NCI-H2196 (cell line): ENCODE measurements at regions not wholly inside any gene's neighbourhood (a gene's known extent, or its start where the extent isn't known, plus 50 kb on each side); places are given as distances from the start of the nearest gene placed in this dataset.
"Not testable (repeated sequence)": the region's sequence is repeated elsewhere in the genome, so short reads cannot be mapped to it uniquely, and the experiment has no call there.

Experiments
- DNase-seq: peaks from one replicate; lab custom pipeline; 2025; ENCODE audit not compliant: unreplicated experiment; lab: John Stamatoyannopoulos, UW

DNA sequence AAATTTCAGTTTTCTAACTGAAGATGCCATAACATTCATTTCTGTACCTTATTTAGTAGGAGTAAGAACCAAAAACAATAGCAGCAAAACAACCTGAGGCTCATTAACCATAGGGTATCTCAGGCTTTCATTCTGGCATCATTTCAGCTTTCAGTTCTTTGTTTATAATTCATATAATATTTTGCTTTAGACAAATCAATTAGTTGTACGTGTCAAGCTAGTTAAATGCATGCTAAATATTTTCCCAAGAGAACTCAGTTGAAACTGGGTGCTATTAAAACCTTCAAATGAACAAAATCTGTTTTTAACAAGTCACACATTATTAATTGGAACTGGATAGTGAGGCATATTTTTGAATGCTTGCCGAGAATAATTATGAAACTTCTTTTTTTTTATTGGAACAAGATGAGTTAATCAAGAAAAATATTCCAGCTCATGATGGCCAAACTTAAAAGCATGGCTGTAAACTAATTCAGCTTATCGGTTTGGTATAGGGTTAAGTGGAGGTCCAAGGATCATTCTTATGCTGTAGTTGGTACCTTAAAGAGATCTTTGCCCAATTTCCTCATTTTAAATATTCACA, 442.7 kb downstream of the BTG1 start:
- no peak for DNase-seq

DNA sequence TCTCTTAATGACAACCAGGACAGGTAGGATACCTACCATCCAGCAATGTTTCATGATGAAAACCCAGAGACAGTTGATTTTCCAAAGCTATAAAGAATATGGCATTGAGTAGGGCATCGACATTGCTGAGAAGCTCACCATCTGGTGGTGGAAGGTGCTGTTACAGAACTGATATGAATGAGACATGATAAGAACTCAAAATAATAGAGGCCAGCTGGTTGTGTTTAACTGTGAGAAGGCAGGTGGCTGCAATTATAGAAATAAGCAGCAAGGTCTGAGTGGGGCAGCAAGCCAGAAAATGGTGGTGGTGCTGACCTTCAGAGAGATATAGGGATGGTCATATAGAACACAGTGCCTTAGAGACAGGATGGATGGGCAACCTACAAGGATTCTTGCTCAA, 449.7 kb downstream of the BTG1 start:
- no peak for DNase-seq

DNA sequence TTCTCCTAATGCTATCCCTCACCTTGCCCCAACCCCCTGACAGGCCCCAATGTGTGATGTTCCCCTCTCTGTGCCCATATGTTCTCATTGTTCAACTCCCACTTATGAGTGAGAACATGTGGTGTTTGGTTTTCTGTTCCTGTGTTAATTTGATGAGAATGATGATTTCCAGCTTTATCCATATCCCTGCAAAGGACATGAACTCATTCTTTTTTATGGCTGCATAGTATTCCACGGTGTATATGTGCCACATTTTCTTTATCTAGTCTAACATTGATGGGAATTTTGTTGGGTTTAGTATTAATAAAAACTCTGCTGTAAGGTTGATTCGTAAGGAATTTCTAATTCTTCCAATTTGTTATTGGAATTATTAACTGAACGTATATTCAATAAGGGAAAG, 450.2 kb downstream of the BTG1 start:
- not testable (repeated sequence) for DNase-seq

DNA sequence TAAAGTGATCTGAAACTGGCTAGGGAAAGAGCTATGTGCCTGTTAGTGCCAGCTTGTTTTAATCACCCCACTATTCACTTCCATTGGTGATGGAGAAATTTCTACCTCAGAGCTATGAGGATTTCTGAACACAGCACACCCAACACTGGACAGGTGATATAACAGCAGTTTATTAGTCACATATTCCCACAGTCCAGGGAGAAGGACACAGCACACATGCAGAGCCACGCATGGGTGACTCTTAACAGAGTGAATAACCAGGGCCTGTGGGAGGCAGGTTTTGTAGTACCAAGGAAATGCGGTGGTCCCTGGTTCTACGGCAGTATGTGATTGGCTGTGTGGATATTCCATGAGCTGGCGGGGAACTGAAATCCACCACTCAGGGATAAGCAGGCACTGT, 455.1 kb downstream of the BTG1 start:
- DNase-seq, result no peak

DNA sequence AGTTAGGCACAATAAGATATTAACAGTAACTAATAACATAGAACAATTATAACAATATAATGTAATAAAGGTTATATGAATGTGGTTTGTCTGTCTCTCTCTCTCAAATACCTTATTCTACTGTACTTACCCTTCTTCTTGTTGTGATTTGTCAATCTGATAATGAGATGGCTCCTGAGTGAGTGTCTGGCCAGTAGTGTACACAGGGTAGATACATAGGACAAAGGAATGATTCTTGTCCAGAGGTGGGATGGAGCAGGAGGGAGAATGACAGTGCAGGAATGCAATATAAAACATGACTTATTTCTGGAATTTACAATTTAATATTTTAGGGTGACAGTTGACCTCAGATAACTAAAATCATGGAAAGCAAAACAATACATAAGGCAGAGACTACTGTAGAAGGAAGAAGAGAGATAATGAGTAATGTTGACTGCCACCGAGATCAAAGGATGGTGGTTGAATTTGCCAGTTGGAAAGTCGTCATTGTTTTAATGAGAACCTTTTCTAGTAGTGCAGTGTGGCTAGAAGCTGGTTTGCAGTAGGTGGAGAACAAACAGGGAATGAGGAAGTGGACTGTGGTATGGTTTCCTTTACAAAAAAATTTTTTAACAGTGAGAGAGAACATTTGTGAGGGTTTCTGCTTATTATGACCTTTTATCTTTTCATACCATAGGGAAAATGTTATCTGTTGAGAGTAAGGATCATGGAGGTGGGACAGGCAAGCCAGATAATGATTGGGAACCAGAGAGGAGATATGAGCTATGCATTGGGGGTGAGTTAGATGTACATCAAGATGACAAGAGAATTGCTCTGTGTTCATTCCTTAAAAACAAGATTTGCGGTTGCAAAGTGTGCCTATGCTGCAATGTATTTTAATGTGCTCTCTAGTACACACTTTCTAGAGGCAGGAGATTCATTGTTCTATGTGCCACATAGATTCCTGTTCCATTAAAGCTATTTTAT, 458.3 kb downstream of the BTG1 start:
- no peak for DNase-seq

DNA sequence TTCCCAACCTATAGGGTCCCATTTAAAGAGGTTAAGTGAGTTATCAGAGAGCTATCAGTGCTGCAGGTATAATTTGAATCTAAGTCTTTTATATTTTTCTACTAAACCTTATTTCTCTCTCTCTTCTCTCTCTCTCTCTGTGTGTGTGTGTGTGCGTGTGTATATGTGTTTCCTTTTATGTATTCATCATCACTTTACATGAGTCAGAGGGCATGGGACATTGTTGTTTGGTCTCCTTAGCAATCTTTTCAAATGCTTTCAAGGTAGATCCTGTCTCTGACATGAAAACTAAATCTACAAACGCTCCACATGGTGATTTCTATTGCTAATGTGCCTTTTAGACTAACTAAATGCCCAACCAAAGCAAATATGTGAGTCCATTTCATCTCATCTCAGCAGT, 459.7 kb downstream of the BTG1 start:
- no peak for DNase-seq

DNA sequence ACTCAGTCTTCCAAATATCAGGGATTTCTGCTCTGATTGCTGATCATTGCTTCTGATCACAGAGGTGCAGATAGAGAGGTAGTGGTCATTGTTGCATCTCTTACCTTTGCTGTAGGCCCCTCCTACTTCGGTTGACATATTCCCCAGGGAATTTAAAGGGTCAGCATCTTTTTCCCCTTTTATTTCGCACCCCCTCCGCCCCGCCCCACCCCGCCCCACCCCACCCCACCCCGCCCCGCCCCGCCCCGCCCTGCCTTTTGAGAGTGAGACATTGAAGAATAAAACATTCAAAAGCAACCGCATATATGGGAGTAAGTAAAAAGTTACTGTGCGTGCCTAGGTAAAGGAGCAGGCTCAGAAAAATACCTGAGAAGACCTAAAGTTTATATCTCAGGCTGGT, 463.9 kb downstream of the BTG1 start:
- DNase-seq, result no peak

DNA sequence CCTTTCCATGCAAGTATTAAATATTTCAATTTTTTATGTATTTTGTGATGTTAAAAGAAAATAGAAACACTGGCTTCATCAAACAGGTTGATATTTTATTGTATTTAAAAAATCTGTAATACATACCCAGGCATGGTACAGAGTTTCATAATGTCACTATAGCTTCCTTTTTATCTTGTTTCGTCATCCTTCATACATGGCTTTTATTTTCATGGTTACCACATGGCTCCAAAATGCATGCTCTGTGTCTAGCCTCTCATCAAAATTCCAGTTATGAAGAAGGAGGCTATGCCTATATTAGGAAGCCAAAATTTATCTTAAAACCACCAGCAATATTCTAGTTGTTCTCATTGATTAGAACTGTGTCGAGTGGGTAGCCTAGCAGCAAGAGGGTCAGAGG, 464.8 kb downstream of the BTG1 start:
- DNase-seq, result no peak

DNA sequence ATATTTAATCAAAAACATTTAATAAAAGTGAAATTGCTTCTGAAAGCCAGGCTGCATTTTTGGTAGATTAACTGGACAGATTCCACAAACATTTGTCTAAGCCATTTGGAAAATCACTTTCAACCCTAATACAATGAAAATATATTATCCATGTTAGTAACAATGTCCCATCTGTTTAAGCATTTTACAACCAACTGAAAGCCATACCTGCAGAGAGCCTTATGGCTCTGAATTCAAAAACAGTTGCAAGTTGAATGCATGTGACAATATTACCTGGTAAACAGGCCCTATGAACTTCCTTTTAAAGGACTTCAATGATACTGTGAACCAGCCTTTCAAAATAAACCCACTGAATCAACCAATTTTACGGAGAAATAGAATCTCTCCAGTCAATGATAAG, 468.1 kb downstream of the BTG1 start:
- DNase-seq, result no peak

DNA sequence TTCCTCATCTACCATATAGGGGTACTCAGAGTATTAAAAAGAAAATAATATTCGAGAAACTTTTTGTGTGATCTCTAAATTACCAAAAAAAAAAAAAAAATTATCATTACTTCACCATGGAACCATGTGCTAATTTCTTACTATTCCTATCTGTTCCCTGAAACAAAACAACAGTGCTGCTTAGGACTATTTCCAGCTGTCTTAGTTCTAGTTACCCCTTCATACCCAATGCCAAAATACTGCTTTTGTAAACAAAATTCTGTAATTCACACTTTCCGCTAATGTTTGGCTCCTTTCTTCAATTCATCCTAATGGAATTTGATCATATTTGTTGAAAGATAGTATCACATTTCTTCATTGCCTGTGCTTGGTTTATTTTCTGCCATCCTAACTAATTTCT, 470.2 kb downstream of the BTG1 start:
- DNase-seq, result no peak

DNA sequence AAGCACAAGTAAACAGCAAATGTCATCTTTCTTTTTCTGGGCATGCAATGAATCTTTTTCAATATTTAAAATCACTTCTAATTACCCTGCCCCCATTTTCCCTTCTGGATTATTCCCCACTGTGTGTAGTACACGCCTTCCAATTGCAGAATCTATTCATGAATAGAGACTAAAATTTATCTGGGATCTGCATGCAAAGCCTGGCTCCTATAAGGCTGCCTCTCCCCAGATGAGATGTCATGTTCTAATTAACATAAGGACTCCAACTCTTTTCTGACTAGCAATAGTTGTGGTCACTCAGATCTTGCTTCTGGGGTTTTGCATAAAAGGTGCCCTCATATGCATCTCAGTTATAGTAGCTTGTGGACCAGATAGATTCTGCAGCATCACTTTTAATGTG, 473.5 kb downstream of the BTG1 start:
- DNase-seq, result no peak

DNA sequence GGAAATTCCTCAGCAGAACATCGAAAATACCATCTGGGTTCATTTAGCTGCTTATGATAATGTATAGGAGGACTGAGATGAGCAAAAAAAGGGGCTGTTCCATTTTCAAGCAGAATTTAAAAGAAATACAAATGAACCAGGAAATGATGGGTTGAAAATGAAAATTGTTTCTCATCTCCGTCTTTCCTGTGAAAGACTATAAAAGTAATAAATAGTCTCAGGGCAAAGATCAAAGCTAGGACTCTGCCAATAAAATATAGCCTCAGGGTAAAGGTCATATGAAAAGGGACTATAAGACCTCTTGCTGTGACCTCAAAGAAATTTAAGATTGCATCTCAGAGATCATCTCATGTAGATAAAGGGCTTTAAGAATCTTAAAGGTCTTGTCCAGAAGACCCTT, 478.0 kb downstream of the BTG1 start:
- DNase-seq, result no peak

DNA sequence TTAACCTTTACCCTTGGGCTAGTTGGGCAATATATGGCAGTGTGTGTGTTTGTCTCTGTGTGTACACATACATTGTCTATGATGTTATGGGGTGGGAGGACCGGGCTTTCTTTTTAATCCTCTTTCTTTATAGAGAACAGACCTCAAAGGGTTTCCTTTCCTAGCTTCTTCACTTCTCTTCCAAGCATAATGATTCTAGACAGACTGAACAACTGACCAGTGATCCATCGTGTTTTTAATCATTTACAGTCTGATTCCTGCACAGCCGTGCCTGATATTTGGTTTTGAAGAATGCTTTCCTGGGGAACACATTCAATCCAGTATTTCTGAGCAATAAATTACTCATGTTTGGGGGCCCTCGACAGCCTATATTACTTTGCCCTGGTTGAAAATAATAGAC, 481.1 kb upstream of the DCN start:
- DNase-seq, result no peak

DNA sequence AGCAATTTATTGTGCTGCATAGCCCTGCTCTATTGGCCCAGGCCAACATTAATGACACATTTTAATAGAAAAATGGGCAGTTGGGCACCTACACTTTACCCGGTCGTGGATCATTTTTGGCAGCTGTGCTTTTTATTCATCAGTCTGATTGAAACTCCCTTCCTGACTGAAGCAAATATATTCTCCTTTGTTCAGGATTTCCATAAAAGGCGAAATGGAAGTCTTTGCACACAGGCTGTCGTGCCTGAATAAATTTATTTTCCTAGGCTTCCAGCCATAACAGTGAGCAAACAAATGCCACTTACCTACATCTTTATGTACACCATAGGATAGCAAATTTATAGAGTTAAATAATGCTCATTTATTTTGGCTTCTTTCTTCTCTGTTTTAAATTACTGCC, 480.7 kb upstream of the DCN start:
- DNase-seq, result peak; percentile 10

DNA sequence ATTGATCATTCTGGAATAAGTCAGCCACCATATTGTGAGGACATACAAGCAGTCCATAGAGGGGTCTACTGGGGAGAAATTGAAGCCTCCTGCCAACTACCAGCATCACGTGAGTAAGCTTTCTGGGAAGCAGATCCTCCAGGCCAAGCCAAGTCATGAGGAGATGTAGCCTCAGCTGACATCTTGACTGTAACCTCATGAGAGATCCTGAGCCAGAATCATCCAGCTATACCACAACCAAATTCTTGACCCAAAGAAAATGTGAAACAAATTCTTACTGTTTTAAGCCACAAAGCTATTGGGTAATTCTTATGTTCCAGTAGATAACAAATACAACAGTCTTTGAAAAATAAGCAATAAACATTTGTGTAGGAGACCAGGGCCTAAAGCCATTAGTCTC, 479.4 kb upstream of the DCN start:
- no peak for DNase-seq

DNA sequence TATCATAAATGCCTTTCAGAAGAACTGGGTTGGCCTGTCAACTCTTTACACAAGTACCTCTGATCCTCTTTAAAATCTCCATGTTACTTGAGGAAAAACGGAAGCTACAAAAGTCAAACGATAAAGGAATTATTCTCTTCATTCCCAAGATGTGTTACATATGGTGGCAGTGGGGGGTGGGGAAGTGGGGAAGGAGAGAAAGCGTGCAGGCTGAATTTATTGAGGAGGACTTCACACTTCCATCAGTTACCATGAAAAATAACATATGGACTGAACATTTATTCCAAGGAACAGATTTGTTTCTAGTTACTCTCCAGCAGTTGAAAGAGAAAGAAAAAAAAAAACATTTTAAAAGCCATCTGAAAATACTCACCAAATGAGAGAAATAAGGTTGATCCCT, 474.4 kb upstream of the DCN start:
- no peak for DNase-seq

DNA sequence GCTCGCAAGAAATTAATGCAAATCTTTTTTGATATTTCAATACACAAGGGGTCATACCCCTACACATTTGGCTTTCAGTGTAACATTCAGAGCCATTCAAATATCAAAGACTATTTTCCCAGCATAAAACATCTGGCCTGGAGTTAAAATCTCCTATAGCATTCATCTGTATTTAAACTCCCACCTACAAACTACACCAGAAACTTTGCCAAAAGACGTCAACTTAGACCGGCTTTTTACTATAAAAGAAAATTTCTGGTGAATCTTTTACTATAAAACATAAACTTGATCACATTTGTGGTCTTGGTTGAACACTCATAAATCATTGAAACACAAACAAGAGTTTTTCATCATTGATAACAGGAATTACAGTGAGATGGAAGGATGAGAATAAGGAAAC, 473.3 kb upstream of the DCN start:
- DNase-seq, result no peak

DNA sequence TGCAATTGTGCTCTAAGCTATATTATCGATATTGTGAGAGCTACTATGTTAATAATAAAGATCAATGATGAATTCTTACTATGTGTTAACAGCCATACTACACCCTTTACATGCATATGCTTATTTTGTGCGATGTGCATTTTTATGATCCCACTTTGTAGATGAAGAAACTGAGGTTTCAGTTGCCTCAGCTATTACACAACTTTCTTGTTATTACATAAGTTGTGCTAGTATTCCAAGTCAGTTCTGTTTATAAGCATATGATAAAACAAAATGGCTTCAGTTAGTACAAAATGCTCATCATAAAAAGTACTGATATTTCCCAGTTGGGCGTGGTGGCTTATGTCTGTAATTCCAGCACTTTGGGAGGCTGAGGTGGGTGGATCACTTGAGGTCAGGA, 471.5 kb upstream of the DCN start:
- DNase-seq, result no peak

DNA sequence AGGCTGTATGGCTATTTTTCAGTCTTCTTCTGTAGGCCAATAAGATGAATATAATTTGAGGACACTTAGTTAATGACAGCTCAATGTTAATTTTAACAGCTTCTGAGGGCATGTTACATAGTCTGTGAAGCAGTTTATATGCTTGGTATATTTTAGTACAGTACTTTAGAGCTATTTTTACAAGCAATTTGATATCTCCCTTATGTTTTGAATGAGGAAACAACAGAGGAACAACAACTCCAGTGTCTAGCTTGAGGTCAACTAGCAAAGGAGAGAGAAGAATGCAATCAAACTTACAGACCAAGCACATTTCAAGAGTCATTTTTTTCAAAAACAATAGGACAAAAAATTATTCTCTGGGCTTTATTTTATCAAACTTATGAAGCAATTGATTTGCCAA, 469.1 kb upstream of the DCN start:
- no peak for DNase-seq

DNA sequence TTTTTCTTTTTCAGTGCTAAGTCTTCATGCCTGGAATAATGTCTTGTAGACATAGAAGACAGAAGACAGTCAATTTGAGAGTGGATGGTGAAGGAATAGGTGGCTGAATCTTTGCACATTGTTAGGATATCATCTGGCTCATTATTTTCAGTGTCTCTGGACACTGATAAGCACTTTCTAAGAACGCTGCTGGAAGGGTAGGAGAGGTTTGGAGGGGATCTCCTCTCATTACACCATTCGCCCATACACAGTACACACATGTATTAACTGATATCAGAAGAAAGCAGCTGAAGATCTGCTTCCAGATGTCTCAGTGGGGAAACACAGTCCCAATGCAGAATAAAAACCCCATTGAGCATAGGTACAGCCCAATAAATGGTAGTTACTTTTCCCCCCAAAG, 461.1 kb upstream of the DCN start:
- no peak for DNase-seq

DNA sequence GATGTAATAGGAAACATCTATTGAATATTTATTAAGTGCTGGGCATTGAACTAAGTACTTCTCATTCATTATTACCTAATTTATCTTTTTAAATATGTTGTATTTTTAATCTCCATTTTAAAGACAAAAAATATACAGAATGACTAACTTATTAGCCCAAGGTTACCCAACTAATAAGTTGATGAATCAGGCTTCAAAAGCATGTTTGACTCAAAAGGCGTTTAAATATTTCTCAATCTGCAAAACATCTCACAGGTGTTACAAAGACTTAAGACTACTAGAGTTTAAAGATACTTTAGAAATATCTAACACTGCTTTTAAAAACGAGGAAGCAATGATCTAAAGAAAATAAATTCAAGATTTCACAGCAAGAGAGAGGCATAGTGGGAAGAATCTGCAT, 457.4 kb upstream of the DCN start:
- DNase-seq, result no peak

DNA sequence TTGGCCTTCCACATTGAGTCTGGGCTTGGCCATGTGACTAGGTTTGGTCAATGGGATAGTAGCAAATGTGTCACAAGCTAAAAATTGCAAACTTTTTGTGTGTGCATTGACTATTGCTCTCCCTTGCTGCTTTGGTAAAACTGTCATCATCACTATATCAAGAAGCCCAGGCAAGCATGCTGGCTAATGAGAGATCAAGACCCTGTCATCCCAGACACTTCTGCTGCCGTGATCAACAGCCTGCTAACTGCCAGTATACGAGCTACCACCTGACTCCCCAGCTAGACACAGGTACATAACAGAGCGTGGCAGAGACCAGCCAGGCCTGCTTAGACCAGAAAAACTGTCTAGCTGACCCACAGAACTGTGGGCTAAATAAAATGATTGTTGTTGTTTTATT, 456.7 kb upstream of the DCN start:
- DNase-seq, result no peak
